NCI-H82 (cell line): ENCODE measurements at regions not wholly inside any gene's neighbourhood (a gene's known extent, or its start where the extent isn't known, plus 50 kb on each side); places are given as distances from the start of the nearest gene placed in this dataset.

ENCODE experiments used
- DNase-seq: peaks from one replicate; lab custom pipeline; 2025; lab: John Stamatoyannopoulos, UW

DNA sequence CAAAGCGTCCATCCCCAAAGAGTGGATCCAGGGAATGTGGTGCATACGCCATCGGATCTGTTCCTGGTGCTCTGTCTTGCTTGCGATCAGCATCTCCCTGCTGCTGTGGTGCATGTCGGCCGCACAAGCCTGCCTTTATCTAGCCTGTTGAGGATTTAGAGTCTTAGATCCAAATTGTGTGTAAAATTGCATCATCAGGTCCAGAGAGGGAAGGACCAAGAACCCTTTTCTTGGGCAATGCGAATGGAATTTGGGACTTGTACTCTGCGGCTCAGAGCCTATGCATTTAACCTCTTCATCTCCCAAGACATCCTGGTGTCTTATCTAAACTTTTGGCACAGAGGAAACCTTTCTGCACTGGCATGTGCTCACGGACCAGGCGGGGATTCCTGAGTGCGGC, 1238.7 kb downstream of the TBC1D22A start:
- DNase-seq = no peak

GRCh38 chr22:47997612-47998011, 1235.2 kb downstream of the TBC1D22A start:
- DNase-seq = no peak

DNA sequence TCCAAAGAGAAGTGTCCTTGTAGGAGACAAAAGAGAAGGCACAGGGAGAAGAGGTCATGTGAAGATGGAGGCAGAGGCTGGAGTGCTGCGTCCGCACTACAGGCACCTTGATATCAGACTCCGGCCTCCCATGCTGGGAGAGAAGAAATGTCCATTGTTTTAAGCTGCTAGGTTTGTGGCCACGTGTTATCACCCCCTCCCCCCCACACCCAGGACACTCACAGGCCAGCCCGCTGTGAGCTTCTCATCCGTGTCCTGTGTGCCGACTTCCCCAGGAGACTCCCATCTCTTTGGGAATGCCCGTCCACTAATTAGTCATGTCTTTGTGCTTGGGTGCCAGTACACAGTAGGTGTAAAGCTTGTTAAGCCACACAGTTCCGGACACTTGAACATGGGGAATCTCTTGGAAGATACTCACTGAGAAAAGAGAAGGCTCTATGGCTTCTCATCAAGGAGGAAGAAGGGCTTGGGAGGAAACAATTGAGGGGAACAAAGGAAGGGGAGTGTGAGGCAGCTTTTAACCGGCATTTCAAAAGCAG, 1234.7 kb downstream of the TBC1D22A start:
- DNase-seq = no peak

DNA sequence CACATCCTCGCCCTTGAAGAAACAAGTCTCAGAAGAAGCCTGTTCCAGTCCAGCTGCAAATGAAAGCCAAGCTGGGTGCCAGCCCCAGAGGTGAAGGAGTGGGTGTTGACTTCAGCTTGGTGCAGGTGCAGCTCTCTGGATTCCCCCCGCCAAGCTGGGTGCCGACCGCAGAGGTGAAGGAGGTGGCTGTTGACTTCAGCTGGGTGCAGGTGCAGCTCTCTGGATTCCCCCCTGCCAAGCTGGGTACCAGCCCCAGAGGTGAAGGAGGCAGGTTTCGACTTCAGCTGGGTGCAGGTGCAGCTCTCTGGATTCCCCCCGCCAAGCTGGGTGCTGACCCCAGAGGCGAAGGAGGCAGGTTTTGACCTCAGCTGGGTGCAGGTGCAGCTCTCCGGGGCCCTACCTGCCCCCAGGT, 1234.0 kb downstream of the TBC1D22A start:
- no peak for DNase-seq

DNA sequence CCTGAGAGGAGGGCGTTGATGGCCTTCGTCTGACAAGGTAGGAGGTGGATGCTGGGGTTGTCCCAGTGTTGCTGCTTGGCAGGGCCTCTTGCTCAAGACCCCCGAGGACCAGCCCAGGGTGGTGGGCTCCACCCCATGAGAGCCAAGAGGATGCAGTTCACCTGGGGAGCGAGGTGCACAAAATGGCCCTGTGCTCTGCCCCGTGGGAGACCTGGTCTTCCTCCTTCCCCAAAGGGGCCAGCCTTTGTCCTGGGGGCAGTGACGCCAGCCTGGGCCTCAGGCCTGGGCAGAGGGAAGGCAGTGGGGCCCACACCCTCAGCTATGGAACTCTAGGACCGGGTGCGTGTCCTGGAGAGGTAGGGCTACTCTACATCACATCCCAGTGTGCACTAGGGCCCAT, 1233.3 kb downstream of the TBC1D22A start:
- DNase-seq = no peak

DNA sequence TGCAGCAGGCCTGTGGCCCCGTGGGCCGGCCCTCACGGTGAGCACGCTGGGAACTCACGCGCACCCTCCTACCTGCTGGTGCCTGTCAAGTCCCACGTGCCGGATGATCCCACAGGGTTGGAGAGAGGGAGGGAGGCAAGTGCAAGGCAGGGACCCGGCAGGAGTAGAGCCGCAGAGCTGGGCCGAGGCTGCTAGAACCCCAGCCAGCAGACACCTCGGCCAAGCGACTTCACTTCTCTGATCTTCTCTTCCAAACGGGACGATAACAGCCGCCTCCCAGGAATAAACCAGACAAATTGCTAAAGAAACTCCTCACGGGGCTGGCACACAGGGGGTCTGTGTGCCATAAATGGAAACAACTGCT, 1232.8 kb downstream of the TBC1D22A start:
- DNase-seq = no peak

DNA sequence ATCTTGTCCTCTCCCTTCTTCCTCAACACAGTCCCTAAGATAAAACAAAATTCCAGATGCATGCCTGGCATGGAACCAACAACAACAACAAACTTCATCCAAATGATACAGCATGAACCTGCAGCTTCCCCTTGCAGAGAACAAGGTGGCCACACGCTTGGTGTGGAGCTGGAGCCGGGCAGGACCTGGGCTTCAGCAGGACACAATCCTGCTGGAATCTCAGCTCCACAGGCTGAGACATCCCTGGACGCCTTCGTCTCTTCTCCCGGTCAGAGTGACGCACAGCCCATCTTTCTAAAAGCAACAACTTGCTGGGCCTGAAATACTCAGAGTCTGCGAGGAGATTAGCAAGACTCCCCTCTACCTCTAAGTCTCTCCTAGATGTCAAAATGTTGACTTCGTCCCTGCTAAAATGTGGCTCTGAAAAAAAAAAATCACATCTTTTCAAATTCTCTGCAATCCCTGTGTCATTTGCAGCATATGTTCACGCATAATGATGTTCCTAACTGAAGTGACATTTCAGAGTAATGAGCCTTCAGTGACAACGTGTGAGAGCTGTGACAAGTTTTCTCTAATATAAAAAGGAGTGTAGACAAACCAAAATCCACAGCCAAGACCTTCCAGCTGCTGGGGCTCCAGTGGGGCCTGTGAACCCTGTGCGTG, 1232.3 kb downstream of the TBC1D22A start:
- no peak for DNase-seq

GRCh38 chr22:47994045-47994444, 1231.6 kb downstream of the TBC1D22A start:
- no peak for DNase-seq

DNA sequence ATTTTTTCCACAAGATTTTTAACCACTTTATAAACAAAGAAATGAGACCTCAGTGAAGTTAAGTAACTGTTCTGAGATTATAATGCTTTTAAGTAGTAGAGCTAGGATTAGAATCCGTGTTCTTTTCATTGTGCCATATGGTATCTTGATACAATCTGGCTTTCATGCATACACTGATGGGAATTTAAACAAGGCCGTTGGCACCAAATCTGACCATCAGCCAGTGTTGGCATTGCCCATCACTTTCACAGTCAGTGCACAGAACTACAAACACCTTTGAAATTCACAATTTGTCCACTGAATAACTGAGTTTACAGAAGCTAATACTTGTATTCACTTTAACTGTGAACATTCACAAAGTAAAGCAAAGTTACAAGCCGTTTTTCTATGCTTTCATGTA, 1228.0 kb downstream of the TBC1D22A start:
- DNase-seq = peak; percentile 39

DNA sequence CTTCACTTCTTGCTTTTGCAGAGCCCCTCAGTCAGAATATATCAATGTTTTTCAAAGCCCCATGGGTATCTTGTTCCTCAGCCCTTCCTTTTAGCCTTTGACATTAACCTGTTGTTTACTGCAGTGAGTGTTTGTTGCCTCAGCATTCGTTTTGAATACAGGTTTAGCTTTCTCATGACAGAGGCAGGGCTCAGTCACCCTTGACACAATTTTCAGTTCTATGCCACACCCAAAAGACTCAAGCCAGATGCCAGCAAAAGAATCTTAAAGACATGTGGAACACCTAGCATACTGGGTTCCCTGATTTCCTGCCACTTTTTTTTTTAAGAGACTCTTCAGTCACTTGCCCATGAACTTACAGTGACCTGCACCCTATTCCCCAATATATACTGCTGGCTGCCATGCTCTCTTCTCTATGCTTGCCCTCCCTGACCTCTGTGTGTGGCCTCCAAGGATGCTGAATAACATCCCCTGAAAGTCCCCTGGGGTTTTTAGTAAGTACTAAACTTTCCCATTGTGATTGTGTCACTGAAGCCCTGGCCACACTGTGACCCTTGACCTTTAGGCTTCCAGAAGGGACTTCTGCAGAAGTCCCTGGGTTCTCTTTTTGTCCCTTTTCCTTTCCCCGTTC, 1225.5 kb downstream of the TBC1D22A start:
- no peak for DNase-seq

DNA sequence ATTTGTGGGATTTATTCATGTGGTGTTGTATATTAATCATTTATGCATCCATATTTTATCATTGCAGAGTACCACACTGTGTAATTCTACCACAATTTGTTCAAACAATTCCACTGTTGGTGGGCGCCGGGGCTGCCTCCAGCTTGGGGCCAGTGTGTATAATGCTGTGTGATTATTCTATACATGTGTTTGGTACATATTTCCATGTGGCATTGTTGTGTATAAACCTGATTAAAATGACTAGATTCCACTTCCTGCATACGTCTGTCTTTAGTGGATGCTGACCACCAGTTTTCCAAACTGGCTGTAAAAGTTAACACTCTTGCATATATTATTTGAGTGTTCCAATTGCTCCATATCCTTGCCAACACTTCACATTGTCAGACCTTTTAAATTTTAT, 1213.8 kb downstream of the TBC1D22A start:
- DNase-seq = no peak

DNA sequence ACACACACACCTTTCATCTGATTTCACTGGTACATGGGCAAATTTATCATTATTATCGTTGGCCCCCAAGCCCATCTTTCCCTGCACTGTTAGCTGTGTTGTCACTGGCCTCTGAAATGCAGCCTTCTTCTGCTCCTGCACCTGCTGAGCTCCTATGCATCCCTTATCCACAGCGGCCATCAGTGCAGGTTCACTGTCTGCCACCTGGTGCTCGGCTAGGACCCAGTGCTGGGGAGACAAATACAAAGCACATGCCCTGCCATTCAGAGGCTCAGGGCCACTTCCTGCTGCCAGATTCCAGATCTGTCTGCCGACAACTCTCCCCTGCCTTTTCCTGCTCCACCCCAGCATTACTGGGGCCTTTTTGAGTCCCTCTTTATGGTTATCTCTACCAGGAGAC, 1205.4 kb downstream of the TBC1D22A start:
- DNase-seq = no peak

DNA sequence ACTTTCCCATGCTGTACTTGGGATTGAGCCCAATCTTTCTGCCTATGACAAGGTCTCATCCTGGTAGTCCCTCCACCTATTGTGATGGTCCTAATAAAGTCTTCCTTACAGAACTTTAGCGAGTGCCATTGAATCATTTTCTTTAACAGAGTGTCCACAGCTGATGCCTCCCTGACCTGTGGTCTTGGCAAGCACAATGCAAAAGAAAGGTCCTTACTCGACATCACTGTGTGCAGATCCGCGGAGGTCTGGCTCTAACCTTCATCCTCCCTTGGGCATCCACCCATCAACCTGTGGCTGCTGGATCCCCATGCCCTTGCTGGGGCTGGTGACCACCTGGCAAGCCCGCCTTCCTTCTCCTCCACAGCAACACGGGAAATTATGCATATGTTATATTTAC, 1203.9 kb downstream of the TBC1D22A start:
- DNase-seq = no peak

- DNase-seq = no peak
Observed at GRCh38 chr22:47965896-47966295, 1203.4 kb downstream of the TBC1D22A start.

GRCh38 chr22:47965066-47965465, 1202.6 kb downstream of the TBC1D22A start:
- DNase-seq = no peak

DNA sequence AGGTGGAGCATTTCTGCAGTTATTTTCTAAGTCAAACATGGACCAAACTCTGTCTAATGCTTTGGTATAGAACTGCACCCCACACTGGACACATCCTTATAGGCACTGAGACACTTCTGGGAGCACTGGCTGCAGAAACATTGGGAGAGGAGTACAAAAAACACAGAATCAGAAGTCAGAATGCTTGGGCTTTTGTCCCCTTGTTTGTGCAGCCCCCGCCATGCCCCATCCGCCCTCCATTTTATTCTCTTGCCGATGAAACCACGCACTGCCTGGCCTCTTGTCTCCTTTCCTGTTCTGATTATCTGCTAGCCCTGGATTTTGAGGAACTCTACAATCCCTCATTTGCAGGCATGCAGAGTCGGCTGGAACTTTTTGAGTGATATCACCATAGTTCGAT, 1201.2 kb downstream of the TBC1D22A start:
- DNase-seq = no peak

DNA sequence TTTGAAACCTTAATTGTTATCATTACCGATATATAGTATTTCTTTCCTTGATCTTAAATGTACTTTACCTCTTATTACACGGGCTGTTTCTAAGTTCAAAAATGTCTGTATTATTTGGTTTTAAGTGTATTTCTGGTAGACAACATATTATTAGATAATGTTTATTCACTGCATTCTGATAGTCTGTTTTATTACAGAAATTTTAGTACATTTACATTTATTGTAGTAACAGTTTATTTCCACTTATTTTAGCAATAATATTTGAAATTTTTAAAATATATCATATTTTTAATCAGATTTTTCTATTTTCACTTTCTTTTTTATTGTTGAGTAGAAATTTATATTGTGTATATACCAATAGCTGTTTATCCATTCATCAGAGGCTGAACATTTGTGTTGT, 1195.2 kb downstream of the TBC1D22A start:
- no peak for DNase-seq

- DNase-seq = no peak
Observed at GRCh38 chr22:47954107-47954506, 1191.7 kb downstream of the TBC1D22A start.

GRCh38 chr22:47944941-47945340, 1182.5 kb downstream of the TBC1D22A start:
- no peak for DNase-seq

- no peak for DNase-seq
Observed at GRCh38 chr22:47943729-47944700, 1181.6 kb downstream of the TBC1D22A start.

DNA sequence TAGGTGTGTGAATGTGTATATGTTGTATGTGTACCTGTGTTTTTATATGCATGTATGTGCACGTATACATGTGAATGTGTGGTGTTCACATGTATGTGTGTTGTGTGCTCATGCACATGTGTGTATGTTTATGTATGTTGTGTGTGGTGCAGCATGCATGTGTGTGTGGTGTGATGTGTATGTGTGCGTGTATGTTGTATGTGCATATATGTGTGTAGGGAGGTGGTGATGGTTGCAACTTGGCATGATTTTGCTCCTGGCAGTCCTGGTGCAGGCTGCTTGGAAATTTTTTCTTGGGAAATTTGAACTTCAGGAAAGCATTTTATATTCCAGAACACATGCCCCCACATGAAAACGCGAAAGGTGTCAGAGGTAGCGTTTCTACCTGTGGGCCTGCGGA, 1177.8 kb downstream of the TBC1D22A start:
- DNase-seq = no peak

DNA sequence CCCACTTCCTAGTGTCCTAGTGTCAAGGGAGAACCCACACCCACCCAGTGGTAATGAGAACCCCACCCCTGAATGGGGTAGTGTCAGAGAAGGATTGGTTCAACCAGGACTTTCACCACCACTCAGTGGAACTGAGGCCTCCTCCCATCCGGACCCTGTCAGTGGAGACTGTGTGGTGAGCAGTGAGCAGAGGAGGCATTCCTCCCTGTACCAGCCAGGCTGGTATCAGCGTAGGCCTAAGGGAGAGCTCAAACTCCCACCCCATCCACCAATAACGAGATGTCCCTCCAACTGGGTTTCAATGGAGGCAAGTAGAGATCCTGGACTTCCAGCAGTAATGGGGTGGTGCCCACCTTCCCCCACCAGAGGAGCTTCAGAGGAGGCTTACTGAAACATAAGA, 1171.4 kb downstream of the TBC1D22A start:
- DNase-seq = no peak

DNA sequence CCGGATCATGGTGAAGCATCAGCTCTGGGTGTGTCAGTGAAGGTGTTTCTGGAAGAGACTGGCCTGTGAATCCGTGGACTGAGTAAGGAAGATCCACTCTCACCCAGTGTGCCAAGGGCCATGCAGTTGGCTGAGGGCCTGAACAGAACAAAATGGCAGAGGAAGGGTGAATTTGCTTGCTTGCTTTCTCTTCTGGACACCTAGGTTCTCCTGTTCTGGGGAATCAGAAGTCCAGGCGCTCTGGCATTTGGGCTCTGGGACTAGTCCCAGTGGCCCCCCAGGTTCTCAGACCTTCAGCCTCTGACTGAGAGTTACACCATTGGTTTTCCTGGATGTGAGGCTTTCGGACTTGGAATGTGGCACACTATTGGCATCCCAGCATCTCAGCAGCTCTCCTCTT, 1170.8 kb downstream of the TBC1D22A start:
- DNase-seq = no peak
